CD4-positive, alpha-beta T cell treated with Interleukin-21 for 1 hour (primary cell): ENCODE measurements at regions not wholly inside any gene's neighbourhood (a gene's known extent, or its start where the extent isn't known, plus 50 kb on each side); places are given as distances from the start of the nearest gene placed in this dataset.

Source experiments
- DNase-seq: peaks from one replicate; pipeline ENCODE4 v3.0.0-alpha.2; 2020

- DNase-seq, result no peak
Measured at GRCh38 chr5:158644301-158644700, 455.4 kb downstream of the EBF1 start.

GRCh38 chr5:158643840-158644239, 455.9 kb downstream of the EBF1 start:
- no peak for DNase-seq

- DNase-seq, result no peak
Measured at GRCh38 chr5:158642879-158643278, 456.8 kb downstream of the EBF1 start.

GRCh38 chr5:158641016-158641415, 458.7 kb downstream of the EBF1 start:
- no peak for DNase-seq

GRCh38 chr5:158640593-158640980, 459.1 kb downstream of the EBF1 start:
- DNase-seq, result no peak

GRCh38 chr5:158639881-158640592, 459.7 kb downstream of the EBF1 start:
- no peak for DNase-seq

- DNase-seq, result no peak
Measured at GRCh38 chr5:158638396-158638795, 461.3 kb downstream of the EBF1 start.

GRCh38 chr5:158637039-158637438, 462.7 kb downstream of the EBF1 start:
- no peak for DNase-seq

- no peak for DNase-seq
Measured at GRCh38 chr5:158635565-158635964, 464.2 kb downstream of the EBF1 start.

GRCh38 chr5:158634714-158635113, 465.0 kb downstream of the EBF1 start:
- no peak for DNase-seq

- no peak for DNase-seq
Measured at GRCh38 chr5:158629591-158630312, 470.0 kb downstream of the EBF1 start.

- DNase-seq, result no peak
Measured at GRCh38 chr5:158626718-158627117, 473.0 kb downstream of the EBF1 start.

- no peak for DNase-seq
Measured at GRCh38 chr5:158623971-158624370, 475.7 kb downstream of the EBF1 start.

- DNase-seq, result no peak
Measured at GRCh38 chr5:158621391-158621790, 478.3 kb downstream of the EBF1 start.

GRCh38 chr5:158619083-158619788, 480.5 kb downstream of the EBF1 start:
- no peak for DNase-seq

- DNase-seq, result no peak
Measured at GRCh38 chr5:158618256-158618655, 481.5 kb downstream of the EBF1 start.

GRCh38 chr5:158616707-158617106, 483.0 kb downstream of the EBF1 start:
- no peak for DNase-seq

GRCh38 chr5:158614951-158615350, 484.8 kb downstream of the EBF1 start:
- no peak for DNase-seq

- DNase-seq, result no peak
Measured at GRCh38 chr5:158611581-158611980, 488.1 kb downstream of the EBF1 start.

GRCh38 chr5:158610051-158610415, 489.7 kb downstream of the EBF1 start:
- no peak for DNase-seq

GRCh38 chr5:158609333-158610050, 490.2 kb downstream of the EBF1 start:
- DNase-seq, result no peak

- DNase-seq, result no peak
Measured at GRCh38 chr5:158607088-158607487, 492.6 kb downstream of the EBF1 start.

GRCh38 chr5:158606233-158606632, 493.5 kb downstream of the EBF1 start:
- DNase-seq, result no peak
